ENCODE measurements at regions not wholly inside any gene's neighbourhood (a gene's known extent, or its start where the extent isn't known, plus 50 kb on each side); places are given as distances from the start of the nearest gene placed in this dataset.

DNA sequence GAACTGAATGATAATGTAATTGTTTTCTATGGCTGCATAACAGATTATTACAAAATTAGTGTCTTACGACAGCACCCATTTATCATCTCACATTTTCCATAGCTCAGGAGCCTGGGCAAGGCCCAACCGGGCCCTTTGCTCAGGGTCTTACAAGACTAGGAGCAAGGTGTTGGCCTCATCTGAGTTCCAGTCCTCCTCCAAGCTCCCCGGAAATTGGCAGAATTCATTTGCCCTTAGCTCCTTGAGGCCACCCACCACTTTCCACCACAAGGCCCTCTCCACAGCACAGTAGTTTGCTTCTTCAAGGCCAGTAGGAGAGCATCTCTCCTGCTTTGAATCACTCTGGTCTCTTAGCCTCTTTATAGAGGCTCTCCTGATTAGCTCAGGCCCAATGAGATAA, 89.2 kb upstream of the SALL3 start:
- H3K4me3 ChIP-seq (ENCODE audit: low read depth, low read length), result no peak overlapping the region
- no peak for TF ChIP-seq CTCF (IDR thresholded peaks at IDR 0.05; ENCODE audit: borderline replicate concordance, insufficient read depth, low read depth, low read length)

- no peak for TF ChIP-seq CTCF (IDR thresholded peaks at IDR 0.05; ENCODE audit: borderline replicate concordance, insufficient read depth, low read depth, low read length)
- no peak overlapping the region for H3K4me3 ChIP-seq (ENCODE audit: low read depth, low read length)
Measured at GRCh38 chr18:78891185-78891762, 88.3 kb upstream of the SALL3 start.

DNA sequence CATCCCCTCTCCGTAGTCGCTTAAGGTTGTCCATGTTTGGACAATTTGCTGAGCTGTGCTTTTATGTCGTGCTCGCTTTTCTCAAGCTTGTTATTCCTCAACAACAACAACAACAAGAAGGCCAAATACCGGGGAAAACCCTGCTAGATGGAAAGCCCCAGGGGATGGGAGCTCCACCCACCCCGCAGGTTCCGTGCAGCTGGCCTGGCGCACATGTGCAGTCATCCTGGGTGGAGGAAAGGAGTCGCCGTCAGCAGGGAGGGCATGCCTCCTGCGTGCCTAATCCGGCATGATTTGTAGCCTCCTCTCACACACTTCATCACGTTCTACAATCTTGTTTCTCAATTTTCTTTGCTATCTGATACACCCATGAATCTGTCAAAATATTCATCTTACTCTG, 87.4 kb upstream of the SALL3 start:
- no peak overlapping the region for H3K4me3 ChIP-seq (ENCODE audit: low read depth, low read length)
- no peak for TF ChIP-seq CTCF (IDR thresholded peaks at IDR 0.05; ENCODE audit: borderline replicate concordance, insufficient read depth, low read depth, low read length)

- H3K4me3 ChIP-seq (ENCODE audit: low read depth, low read length), result no peak overlapping the region
- TF ChIP-seq CTCF (IDR thresholded peaks at IDR 0.05; ENCODE audit: borderline replicate concordance, insufficient read depth, low read depth, low read length), result no peak
Measured at GRCh38 chr18:78892721-78893120, 86.9 kb upstream of the SALL3 start.

GRCh38 chr18:78893281-78894032, 86.2 kb upstream of the SALL3 start:
- TF ChIP-seq CTCF (IDR thresholded peaks at IDR 0.05; ENCODE audit: borderline replicate concordance, insufficient read depth, low read depth, low read length), result no peak
- H3K4me3 ChIP-seq (ENCODE audit: low read depth, low read length), result no peak overlapping the region

DNA sequence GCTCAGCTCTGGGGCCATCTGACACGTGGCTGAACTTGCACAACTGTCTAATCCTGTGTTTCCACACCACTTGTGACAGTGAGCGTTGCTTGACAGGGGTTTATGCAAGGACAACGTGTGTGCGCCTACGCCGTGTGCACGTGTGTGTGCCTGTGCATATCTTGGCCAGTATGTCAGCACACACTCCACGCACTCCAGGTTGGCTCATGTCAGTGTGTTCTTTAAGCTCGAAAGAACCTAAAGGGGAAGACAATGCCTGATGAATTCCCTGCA, 85.6 kb upstream of the SALL3 start:
- TF ChIP-seq CTCF (IDR thresholded peaks at IDR 0.05; ENCODE audit: borderline replicate concordance, insufficient read depth, low read depth, low read length), result no peak

More for the DNA sequence above, 85.6 kb upstream of the SALL3 start:
- no peak overlapping the region for H3K4me3 ChIP-seq (ENCODE audit: low read depth, low read length)
